ENCODE measurements at regions not wholly inside any gene's neighbourhood (a gene's known extent, or its start where the extent isn't known, plus 50 kb on each side); places are given as distances from the start of the nearest gene placed in this dataset.

DNA sequence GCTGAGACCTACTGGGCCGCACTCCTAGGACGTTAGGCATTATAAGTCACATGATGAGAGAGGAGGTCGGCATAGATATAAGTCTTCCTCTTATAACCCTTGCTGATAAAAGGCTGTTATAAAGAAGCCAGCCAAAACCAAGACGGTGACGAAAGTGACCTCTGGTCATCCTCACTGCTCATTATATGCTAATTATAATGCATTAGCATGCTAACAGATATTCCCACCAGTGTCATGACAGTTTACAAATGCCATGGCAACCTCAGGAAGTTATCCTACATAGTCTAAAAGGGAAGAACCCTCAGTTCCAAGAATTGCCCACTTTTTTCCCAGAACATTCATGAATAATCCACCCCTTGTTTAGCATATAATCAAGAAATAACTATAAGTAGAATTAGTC lies 222.4 kb downstream of the TLE1 start:
- Mint-ChIP-seq H3K9me3 (peaks cover 0 to 4% of the 10 kb centered on the region in 2 experiments; a peak in 2 of 5 replicates), H3K4me1 (peaks cover 0 to 5% of the 10 kb centered on the region in 2 experiments; a peak in 2 of 4 replicates), H3K36me3 (ENCODE audit: insufficient read depth in 1 of 3, low read depth in 3 of 3) (0 out of 7 replicates have a peak, but pooled peaks cover 0 to 5% (median 0%) of the 10 kb centered on the region in 3 experiments), H3K27ac (no peak overlapping the region), H3K27me3 (ENCODE audit: low read depth) (no peaks in the 10 kb centered on the region), H3K4me3 (no peak overlapping the region)
- H3K4ac ChIP-seq (ENCODE audit: low read depth, low read length), result no peak overlapping the region
- H3K9ac ChIP-seq (ENCODE audit: extremely low read depth, insufficient read length, low read length), result no peak overlapping the region
- H2AFZ ChIP-seq (ENCODE audit: low read length), result no peak overlapping the region
- no peak overlapping the region for H4K91ac ChIP-seq (ENCODE audit: insufficient read length, low read depth, low read length)
- H2BK20ac ChIP-seq (ENCODE audit: low read depth, low read length, poor library complexity, severe bottlenecking), result no peak overlapping the region
- H3K23me2 ChIP-seq (ENCODE audit: insufficient read length, low read depth, low read length, poor library complexity, severe bottlenecking), result no peaks in the 10 kb centered on the region
- H2BK15ac ChIP-seq (ENCODE audit: low read depth, low read length), result no peak overlapping the region
- no peak overlapping the region for H2AK5ac ChIP-seq (ENCODE audit: insufficient read length, low read length)
- H3T11ph ChIP-seq (ENCODE audit: low read length), result no peak overlapping the region
- no peaks in the 10 kb centered on the region for H3K27me3 ChIP-seq (ENCODE audit: insufficient read depth, low read length)
- no peak overlapping the region for H4K5ac ChIP-seq (ENCODE audit: insufficient read length, low read depth, low read length)
- H4K8ac ChIP-seq (replicated peaks; ENCODE audit: insufficient read length, low read depth, low read length), result no peak overlapping the region
- no peak for DNase-seq
- H3K56ac ChIP-seq (ENCODE audit: insufficient read length, low read depth, low read length), result no peak overlapping the region
- TF ChIP-seq, protein P1, sequence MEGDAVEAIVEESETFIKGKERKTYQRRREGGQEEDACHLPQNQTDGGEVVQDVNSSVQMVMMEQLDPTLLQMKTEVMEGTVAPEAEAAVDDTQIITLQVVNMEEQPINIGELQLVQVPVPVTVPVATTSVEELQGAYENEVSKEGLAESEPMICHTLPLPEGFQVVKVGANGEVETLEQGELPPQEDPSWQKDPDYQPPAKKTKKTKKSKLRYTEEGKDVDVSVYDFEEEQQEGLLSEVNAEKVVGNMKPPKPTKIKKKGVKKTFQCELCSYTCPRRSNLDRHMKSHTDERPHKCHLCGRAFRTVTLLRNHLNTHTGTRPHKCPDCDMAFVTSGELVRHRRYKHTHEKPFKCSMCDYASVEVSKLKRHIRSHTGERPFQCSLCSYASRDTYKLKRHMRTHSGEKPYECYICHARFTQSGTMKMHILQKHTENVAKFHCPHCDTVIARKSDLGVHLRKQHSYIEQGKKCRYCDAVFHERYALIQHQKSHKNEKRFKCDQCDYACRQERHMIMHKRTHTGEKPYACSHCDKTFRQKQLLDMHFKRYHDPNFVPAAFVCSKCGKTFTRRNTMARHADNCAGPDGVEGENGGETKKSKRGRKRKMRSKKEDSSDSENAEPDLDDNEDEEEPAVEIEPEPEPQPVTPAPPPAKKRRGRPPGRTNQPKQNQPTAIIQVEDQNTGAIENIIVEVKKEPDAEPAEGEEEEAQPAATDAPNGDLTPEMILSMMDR (conservative IDR thresholded peaks at IDR 0.05), result no peak
- no peak overlapping the region for H2BK12ac ChIP-seq (ENCODE audit: insufficient read length, low read depth, low read length)
- H3K18ac ChIP-seq (ENCODE audit: insufficient read length, low read depth, low read length), result no peak overlapping the region
- no peaks in the 10 kb centered on the region for H3K79me1 ChIP-seq (ENCODE audit: insufficient read depth, low read depth, low read length, poor library complexity, severe bottlenecking)
- no peak overlapping the region for H3K27ac ChIP-seq (ENCODE audit: insufficient read length, low read depth, low read length)
- H3K23ac ChIP-seq (ENCODE audit: insufficient read length, low read depth, low read length), result no peak overlapping the region
- no peaks in the 10 kb centered on the region; the same call in 1 of the 2 replicates for H3K4me1 ChIP-seq (ENCODE audit: insufficient read depth, low read length)
- H2BK120ac ChIP-seq (ENCODE audit: low read depth, low read length, poor library complexity, severe bottlenecking), result no peak overlapping the region
- no peaks in the 10 kb centered on the region for H3K79me2 ChIP-seq (ENCODE audit: insufficient read depth, low read length)
- H4K20me1 ChIP-seq (ENCODE audit: control insufficient read depth, insufficient read depth, insufficient read length), result no peaks in the 10 kb centered on the region
- no peaks in the 10 kb centered on the region for H3K9me3 ChIP-seq (ENCODE audit: control insufficient read depth, low read depth, low read length)
- H3K4me2 ChIP-seq (ENCODE audit: insufficient read depth, insufficient read length, low read length), result no peak overlapping the region
- WGBS (ENCODE audit: extremely low coverage, insufficient read length, low lambda C conversion rate), result no CpG with 5 or more reads among the region's 5 CpGs
- no peak overlapping the region for H3K14ac ChIP-seq (ENCODE audit: insufficient read depth, low read length)
- no peak overlapping the region for H2BK5ac ChIP-seq (ENCODE audit: insufficient read length, low read length)

All from H9 (cell line).